Jurkat, Clone E6-1 (cell line): ENCODE measurements at regions not wholly inside any gene's neighbourhood (a gene's known extent, or its start where the extent isn't known, plus 50 kb on each side); places are given as distances from the start of the nearest gene placed in this dataset.
"Not testable (repeated sequence)": the region's sequence is repeated elsewhere in the genome, so short reads cannot be mapped to it uniquely, and the experiment has no call there.

Experiments
- DNase-seq: peaks from one replicate; pipeline ENCODE4 v3.0.0-alpha.2; 2011; ENCODE audit warnings: low read depth, low spot score
- H3K4me3 ChIP-seq: 2 replicates; pipeline ENCODE4 v1.5.1; 2011; ENCODE audit warnings: mild to moderate bottlenecking, low read length, control low read depth, moderate library complexity

DNA sequence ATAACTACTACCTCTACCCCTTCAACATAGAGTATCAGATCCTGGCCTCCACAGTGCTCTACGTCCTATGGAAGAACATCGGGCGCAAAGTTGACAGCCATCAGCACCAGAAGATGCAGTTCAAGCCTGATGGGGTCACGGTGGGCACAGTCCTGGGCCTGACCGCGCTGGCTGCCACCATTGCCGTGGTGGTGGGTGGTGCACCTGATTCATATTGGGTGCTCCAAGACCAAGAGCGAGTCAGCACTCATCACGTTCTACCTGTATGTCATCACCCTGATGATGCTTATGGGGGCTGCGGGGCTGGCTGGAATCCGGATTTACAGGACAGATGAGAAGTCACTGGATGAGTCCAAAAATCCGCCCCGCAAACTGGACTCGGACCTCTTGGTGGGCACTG lies 846.4 kb downstream of the RPIA start:
- H3K4me3 ChIP-seq, DNase-seq: not testable (repeated sequence)

DNA sequence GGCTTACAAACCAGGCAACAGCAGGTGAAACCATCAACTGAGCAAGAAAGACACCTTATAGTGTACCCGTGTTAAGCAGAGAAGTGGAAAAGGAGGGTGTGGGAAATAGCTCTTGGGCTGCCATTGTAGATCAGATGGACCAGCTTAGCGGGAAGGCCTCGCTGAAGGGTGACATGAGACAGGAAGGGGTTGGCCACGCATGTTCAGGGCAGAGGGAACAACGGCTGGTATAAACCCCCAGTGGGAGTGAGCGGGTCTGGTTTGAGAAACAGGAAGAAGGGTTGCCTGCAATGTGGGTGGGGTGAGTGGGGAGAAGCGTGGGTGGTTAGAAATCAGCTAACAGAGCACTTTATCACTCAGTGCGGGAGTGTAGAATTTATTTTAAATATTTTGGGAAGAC lies 852.6 kb downstream of the RPIA start:
- DNase-seq, H3K4me3 ChIP-seq: not testable (repeated sequence)

DNA sequence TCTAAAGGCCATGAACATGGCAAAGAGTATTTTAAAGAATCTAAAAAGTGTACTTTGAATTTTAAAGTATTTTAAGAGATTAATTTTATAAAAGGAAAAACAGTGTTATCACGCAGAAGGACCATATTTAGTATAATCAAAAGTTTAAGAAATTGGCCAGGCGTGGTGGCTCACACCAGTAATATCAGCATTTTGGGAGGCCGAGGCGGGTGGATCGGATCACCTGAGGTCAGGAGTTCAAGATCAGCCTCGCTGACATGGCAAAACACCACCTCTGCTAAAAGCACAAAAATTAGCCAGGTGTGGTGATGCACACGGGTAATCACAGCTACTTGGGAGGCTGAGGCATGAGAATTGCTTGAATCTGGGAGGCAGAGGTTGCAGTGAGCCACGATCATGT lies 887.7 kb downstream of the RPIA start:
- not testable (repeated sequence) for DNase-seq

DNA sequence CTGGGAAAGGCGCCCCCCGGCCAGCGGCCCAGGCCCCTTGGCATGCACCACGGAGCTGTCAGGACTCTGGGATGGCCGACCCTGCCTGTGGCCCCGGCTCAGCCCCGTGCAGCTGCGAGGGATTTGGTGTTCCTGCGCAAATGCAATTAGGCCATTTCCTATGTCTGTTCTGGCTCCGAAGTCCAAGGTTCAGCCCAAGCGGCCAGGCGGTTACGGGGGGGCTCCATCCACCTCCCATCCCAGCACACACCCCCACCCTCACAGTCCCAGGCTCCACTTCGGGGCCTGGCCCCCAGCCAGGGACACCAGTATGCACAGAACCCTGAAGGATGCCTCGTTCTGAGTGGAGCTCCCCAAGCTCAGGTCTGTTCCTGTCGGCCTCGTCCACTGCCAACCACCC lies 891.3 kb downstream of the RPIA start:
- H3K4me3 ChIP-seq, DNase-seq: not testable (repeated sequence)

More for the DNA sequence above, 887.7 kb downstream of the RPIA start:
- H3K4me3 ChIP-seq: not testable (repeated sequence)

DNA sequence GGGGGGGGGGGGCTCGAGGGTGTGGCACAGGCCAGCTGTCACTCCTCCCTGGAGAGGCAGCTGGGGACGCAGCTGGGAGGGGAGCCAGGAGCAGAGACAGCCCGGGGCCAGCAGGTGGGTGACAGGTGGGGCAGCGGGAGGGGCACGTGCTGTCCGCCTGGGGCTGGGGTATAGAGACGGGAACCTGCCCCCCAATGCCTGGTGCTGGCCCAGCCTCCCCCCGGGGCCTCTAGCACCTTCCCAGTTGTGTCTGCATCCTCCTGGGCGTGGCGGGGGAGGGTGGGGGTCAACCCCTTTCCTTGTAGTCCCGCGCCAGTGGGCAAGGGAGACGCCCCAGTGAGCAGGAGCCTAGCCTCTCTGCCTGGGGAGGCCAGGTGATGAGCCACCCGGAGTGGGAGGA lies 892.6 kb downstream of the RPIA start:
- DNase-seq, H3K4me3 ChIP-seq: not testable (repeated sequence)

DNA sequence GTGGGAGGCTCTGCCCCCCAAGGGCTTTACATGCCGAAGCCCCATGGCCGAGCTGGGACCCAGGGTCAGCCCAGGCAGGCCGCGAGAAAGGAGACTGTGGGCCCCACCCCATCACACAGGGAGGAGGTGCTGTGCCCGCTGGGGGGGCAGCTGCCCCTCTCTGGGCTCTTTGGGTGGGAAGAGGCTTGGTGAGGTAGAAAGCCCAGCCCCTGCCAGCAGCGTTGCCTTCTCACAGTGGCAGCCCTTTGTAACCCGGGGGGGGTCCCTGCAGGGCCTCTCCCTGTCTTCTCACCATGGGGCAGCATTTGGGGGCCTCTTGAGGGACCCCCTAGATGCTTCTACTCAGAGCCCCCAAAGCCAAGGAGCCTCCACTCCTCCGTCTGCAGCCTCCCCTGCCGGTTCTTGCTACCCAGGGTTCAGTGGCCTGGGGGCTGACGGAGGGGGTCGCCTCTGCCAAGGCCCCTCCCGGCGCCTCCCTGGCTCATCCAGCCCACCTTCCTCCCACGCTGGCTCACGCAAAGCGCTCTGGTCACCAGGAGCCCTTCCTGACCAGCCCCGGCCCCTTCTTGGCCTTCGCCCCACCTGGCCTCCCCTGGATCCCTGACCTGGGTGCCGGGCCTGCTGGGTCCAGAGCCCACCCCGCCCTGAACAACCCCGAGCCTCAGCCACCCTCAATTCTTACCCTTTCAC lies 893.5 kb downstream of the RPIA start:
- not testable (repeated sequence) for DNase-seq
- peak overlapping the region; percentile 49 for H3K4me3 ChIP-seq

DNA sequence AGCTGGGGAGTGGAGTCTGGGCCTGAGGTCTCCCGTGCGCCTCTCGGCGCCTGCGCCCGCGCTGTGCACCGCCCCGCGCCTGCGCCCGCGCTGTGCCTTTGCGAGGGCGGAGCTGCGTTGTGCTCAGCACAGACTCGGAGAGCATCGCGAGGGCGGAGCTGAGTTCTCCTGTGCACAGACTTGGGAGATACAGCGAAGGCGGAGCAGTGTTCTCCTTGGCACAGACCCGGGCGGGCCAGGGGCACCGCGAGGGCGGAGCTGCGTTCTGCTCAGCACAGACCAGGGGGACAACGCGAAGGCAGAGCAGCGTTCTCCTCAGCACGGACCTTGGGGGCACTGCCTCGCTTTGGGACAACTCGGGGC lies 894.1 kb downstream of the RPIA start:
- DNase-seq: peak; percentile 70
- H3K4me3 ChIP-seq: peak overlapping the region; percentile 54

DNA sequence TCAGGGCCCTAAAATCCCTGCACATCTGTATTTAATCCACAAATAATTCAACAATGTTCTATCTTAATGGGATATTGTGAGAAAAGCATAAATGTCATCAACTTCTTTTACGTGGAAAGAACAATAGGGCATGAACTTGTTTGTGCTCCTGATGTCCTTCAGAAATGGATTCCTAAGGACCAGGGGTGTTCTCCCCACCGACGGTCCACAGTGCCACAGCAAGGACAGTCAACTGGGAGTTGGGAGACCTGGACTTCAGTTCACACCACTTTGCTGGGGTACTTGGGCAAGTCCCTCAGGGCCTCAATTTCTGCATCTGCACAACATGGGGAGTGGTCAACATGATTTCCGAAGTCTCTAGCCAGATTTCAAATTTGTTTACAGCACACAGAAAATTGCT lies 908.4 kb downstream of the RPIA start:
- H3K4me3 ChIP-seq, DNase-seq: not testable (repeated sequence)

DNA sequence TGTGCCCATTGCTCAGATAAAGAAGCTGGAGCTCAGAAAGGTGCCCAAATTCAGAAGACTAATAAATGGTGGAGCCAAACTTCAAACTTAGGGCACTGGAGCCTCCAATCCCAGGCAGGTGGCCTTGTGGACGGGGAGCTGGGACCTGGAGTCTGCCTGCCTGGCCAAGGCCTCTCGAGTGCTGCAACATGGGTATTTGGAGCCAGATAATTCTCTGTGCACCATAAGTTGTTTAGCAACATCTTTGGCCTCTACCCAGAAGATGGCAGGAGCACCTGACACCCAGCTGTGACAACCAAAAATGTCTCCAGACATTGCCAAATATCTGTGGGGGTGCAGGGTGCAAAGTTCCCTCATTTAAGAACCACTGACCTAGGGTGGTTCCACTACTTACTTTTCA lies 915.0 kb downstream of the RPIA start:
- not testable (repeated sequence) for H3K4me3 ChIP-seq, DNase-seq

DNA sequence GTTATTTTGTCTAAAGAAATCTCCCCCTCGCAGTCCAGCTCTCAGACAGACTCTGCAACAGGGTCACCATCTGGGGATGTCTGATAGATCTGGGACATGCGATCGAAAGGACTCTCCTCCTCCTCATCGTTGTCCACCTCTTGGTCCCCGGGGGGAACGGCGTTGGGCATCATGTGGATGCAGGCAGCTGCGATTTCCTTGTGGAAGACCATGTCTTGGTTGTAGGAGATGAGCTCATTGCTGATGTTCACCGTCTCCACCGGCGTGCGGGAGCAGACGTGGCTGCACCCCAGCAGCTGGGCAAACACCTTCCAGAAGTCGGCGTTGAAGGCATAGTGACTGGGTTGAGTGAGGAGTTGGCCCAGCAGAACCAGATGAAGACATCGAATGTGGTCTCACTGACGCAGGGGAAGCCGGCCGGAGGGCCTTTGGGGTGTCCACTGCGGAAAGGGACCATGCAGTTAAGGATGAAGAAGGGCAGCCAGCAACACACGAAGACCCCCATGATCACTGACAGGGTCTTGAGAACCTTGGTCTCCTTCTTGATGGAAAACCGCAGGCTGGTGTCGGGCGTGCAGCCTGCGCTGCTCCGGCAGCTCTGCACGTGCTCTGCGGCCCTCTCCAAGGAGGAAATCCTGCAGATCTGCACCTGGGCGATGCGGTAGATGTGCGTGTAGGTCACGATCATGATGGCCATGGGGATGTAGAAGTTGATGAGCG lies 918.9 kb downstream of the RPIA start:
- not testable (repeated sequence) for H3K4me3 ChIP-seq, DNase-seq

DNA sequence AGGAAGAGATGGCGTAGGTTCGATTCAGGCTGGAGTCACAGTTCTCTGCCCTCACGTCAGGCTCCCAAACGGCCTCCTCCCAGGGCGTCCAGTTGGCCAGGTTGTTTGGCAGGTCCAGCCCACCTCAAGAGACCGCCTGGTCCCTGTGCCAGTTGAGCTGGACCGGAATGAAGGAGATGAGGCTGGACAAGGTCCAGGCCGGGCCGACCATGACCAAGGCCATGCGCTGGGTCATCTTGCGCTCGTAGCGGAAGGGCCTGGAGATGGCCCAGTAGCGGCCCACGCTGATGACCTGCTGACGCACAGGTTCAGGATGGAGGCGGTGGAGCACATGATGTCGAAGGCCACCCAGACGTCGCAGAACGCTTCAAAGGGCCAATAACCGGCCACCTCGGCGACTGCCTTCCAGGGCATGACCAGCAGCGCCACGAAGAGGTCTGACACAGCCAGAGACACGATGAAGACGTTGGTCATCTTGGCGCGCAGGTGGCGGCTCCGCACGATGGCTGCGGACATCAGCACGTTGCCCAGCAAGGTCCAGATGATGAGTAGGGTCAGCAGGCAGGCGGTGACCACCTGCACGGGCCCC lies 919.5 kb downstream of the RPIA start:
- H3K4me3 ChIP-seq, DNase-seq: not testable (repeated sequence)

DNA sequence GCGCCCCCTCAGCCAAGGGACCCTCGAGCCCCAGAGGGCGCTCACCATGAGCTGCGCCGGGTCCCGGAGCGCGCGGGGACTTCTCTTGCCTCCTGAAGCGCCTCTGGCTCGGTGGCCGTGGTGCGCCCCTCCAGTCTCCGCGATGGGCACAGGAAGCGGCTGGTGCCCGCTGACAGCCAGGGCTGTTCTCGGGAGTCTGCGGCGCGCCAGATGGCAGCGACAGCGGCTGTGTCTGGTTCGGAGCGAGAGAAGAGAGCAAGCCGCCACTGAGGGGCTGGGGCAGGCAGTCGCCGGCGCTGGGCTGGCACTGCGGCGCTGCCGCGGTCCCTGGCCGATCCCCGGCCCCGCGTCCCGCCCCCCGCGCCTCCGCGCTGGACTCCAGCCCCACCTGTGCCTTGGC lies 920.2 kb downstream of the RPIA start:
- H3K4me3 ChIP-seq, DNase-seq: not testable (repeated sequence)

DNA sequence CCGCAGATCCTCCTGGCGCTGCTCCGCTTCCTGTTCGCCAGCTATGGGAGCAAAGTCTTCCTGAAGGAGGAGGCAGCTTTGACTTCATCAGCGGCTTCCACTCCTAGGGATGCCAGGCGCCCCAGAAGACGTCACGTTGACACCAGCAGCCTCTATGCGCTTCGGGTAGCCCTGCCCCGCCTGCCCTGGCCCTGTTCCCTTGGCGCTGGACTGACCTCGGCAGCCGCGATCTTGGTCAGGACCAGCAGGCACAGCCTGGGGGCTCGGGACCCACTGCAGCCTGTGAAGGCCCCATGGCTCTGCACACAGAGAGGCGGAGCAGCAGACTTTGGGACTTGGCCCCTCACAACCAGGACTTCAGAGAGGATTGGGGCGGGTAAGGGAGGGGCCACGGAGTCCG lies 957.8 kb downstream of the RPIA start:
- H3K4me3 ChIP-seq, DNase-seq: not testable (repeated sequence)

DNA sequence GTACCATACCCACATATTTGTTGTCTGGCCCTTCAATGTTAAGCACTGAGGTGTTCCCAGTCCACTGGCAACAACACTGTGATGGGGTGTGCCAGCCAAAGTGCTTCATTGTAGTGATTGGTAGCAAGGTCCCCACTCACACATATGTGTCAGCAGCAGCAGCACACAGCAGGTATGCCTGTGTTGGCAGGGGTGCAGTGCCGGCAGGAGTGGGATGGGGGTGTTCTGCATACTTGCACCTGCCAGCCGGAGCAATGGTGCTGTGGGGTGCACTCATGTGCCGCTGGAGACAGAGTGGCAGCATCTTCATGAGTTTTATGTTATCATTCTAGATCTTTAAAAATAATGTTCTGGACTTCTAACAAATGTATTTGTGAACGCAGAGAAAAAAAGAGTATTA lies 987.8 kb downstream of the RPIA start:
- DNase-seq, H3K4me3 ChIP-seq: not testable (repeated sequence)
